MM.1S (cell line): ENCODE measurements at regions not wholly inside any gene's neighbourhood (a gene's known extent, or its start where the extent isn't known, plus 50 kb on each side); places are given as distances from the start of the nearest gene placed in this dataset.

Experiments
- DNase-seq: peaks from one replicate; pipeline ENCODE4 v3.0.0-alpha.2; 2015
- H2AFZ ChIP-seq: fragments of 300-600 bp; sonication (generic); 2 replicates; pipeline ENCODE4 v1.6.0; 2016; ENCODE audit warnings: antibody characterized with exemption, low read length
- H3F3A ChIP-seq: fragments of 300-600 bp; sonication (generic); 2 replicates; pipeline ENCODE4 v1.6.1; 2016; ENCODE audit warnings: mild to moderate bottlenecking, antibody characterized with exemption, low read length, moderate library complexity, mixed read lengths; ENCODE audit not compliant: insufficient read depth
- H3K27ac ChIP-seq: fragments of 300-600 bp; sonication (generic); 2 replicates; pipeline ENCODE4 v1.5.1; 2016; ENCODE audit warnings: mild to moderate bottlenecking, low read length
- H3K27me3 ChIP-seq: fragments of 300-600 bp; sonication (generic); replicated peaks from 2 replicates; pipeline ENCODE4 v1.6.0; 2016; ENCODE audit warnings: low read length; ENCODE audit not compliant: insufficient read depth
- H3K36me3 ChIP-seq: fragments of 300-600 bp; sonication (generic); replicated peaks from 2 replicates; pipeline ENCODE4 v1.6.1; 2016; ENCODE audit warnings: mild to moderate bottlenecking, low read length, mixed read lengths; ENCODE audit not compliant: insufficient read depth
- H3K4me1 ChIP-seq: fragments of 300-600 bp; sonication (generic); 2 replicates; pipeline ENCODE4 v1.6.1; 2016; ENCODE audit warnings: low read length, mixed read lengths
- H3K4me2 ChIP-seq: fragments of 300-600 bp; sonication (generic); 2 replicates; pipeline ENCODE4 v1.6.0; 2016; ENCODE audit warnings: low read depth, low read length
- H3K4me3 ChIP-seq: fragments of 300-600 bp; sonication (generic); 2 replicates; pipeline ENCODE4 v1.5.1; 2016; ENCODE audit warnings: low read length, mixed read lengths
- H3K79me2 ChIP-seq: fragments of 300-600 bp; sonication (generic); 2 replicates; pipeline ENCODE4 v1.6.1; 2016; ENCODE audit warnings: mixed run types, low read length, mixed read lengths
- H3K9ac ChIP-seq: fragments of 300-600 bp; sonication (generic); 2 replicates; pipeline ENCODE4 v1.6.1; 2016; ENCODE audit warnings: low read length, mixed read lengths
- H3K9me2 ChIP-seq: fragments of 300-600 bp; sonication (generic); replicated peaks from 2 replicates; pipeline ENCODE4 v1.6.1; 2016; ENCODE audit warnings: mild to moderate bottlenecking, low read length, mixed read lengths; ENCODE audit not compliant: insufficient read depth
- H3K9me3 ChIP-seq: fragments of 300-600 bp; sonication (generic); replicated peaks from 2 replicates; pipeline ENCODE4 v1.6.1; 2016; ENCODE audit warnings: mild to moderate bottlenecking, low read length, mixed read lengths; ENCODE audit not compliant: insufficient read depth
- H4K20me1 ChIP-seq: fragments of 300-600 bp; sonication (generic); 2 replicates; pipeline ENCODE4 v1.6.1; 2016; ENCODE audit warnings: mild to moderate bottlenecking, low read length, moderate library complexity, mixed read lengths; ENCODE audit not compliant: insufficient read depth
- CTCF ChIP-seq: fragments of 300-600 bp; sonication (generic); IDR thresholded peaks from 2 replicates; pipeline ENCODE4 v1.5.1; 2016; ENCODE audit warnings: antibody characterized with exemption, low read length, mixed read lengths
- EZH2 ChIP-seq: fragments of 300-600 bp; sonication (generic); optimal IDR thresholded peaks from 2 replicates; pipeline ENCODE3; 2017; ENCODE audit warnings: low read depth, mild to moderate bottlenecking, antibody characterized with exemption, low read length, mixed read lengths
- EZH2phosphoT487 ChIP-seq: fragments of 300-600 bp; sonication (generic); IDR thresholded peaks from 2 replicates; pipeline ENCODE4 v1.6.1; 2018; ENCODE audit warnings: antibody characterized with exemption, low read length

- Histone ChIP-seq H3K79me2 (no peaks in the 10 kb centered on the region), H3K9me3 (no peaks in the 10 kb centered on the region), H3K27me3 (no peaks in the 10 kb centered on the region), H4K20me1 (no peaks in the 10 kb centered on the region), H3K9ac (no peak overlapping the region), H3K4me1 (peaks cover 13% of the 10 kb centered on the region), H3K27ac (no peak overlapping the region), H3K4me3 (no peak overlapping the region), H2AFZ (no peak overlapping the region), H3K9me2 (no peaks in the 10 kb centered on the region), H3K36me3 (no peaks in the 10 kb centered on the region), H3F3A (0 out of 2 replicates have a peak, but pooled peaks cover 3% of the 10 kb centered on the region), H3K4me2 (no peak overlapping the region)
- TF ChIP-seq EZH2 (no peak), EZH2phosphoT487 (no peak), CTCF (no peak)
- no peak for DNase-seq
These were observed 291.7 kb upstream of the NPVF start for GRCh38 chr7:25520017-25520416.

- Histone ChIP-seq H3F3A (0 out of 2 replicates have a peak, but pooled peaks cover 3% of the 10 kb centered on the region), H3K36me3 (no peaks in the 10 kb centered on the region), H3K9me3 (no peaks in the 10 kb centered on the region), H3K27me3 (no peaks in the 10 kb centered on the region), H3K9me2 (no peaks in the 10 kb centered on the region), H3K9ac (no peak overlapping the region), H2AFZ (no peak overlapping the region), H4K20me1 (no peaks in the 10 kb centered on the region), H3K4me1 (peaks cover 13% of the 10 kb centered on the region), H3K79me2 (no peaks in the 10 kb centered on the region), H3K4me2 (no peak overlapping the region), H3K27ac (no peak overlapping the region), H3K4me3 (no peak overlapping the region)
- TF ChIP-seq EZH2 (no peak), CTCF (no peak), EZH2phosphoT487 (no peak)
- DNase-seq, result no peak
These were observed 292.2 kb upstream of the NPVF start for GRCh38 chr7:25520516-25520915.

- Histone ChIP-seq H3K9ac (no peak overlapping the region), H3K27me3 (no peaks in the 10 kb centered on the region), H3K9me2 (no peaks in the 10 kb centered on the region), H3K27ac (no peak overlapping the region), H3F3A (0 out of 2 replicates have a peak, but pooled peaks cover 3% of the 10 kb centered on the region), H3K79me2 (no peaks in the 10 kb centered on the region), H3K4me3 (no peak overlapping the region), H3K4me1 (peaks cover 13% of the 10 kb centered on the region), H4K20me1 (no peaks in the 10 kb centered on the region), H3K36me3 (no peaks in the 10 kb centered on the region), H3K9me3 (no peaks in the 10 kb centered on the region), H3K4me2 (no peak overlapping the region), H2AFZ (no peak overlapping the region)
- DNase-seq, result no peak
- TF ChIP-seq CTCF, result no peak
- no peak for TF ChIP-seq EZH2phosphoT487
- TF ChIP-seq EZH2, result no peak
These were observed 292.9 kb upstream of the NPVF start for GRCh38 chr7:25521236-25521635.
